GM18517 (cell line): ENCODE measurements at regions not wholly inside any gene's neighbourhood (a gene's known extent, or its start where the extent isn't known, plus 50 kb on each side); places are given as distances from the start of the nearest gene placed in this dataset.
"Not testable (repeated sequence)": the region's sequence is repeated elsewhere in the genome, so short reads cannot be mapped to it uniquely, and the experiment has no call there.

Source experiments
- ATAC-seq: cut with Tn5 transposase; IDR thresholded peaks from one replicate; pipeline ENCODE4 v1.9.1; 2021; ENCODE audit warnings: mild to moderate bottlenecking, moderate library complexity; ENCODE audit not compliant: unreplicated experiment

DNA sequence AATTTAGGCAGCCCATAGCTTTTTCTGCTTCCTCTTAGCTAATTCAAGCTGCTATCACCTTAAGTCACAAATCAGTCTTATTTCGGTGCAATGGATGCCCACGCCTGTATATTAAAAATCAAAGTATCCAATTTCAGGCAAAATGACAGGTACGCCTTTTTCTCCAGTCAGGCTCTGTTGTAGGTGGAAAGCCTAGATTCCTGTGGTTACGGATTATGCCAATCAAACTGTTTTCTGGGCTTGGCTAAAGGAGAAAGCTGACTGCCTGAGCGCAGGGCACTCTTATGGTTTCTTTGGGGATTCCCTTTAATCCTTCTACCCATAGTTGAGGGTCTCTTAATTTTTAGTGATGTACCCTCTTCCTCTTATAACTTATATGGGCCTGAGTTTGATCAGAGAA lies 550.5 kb downstream of the PDHA2 start:
- ATAC-seq, result no peak

DNA sequence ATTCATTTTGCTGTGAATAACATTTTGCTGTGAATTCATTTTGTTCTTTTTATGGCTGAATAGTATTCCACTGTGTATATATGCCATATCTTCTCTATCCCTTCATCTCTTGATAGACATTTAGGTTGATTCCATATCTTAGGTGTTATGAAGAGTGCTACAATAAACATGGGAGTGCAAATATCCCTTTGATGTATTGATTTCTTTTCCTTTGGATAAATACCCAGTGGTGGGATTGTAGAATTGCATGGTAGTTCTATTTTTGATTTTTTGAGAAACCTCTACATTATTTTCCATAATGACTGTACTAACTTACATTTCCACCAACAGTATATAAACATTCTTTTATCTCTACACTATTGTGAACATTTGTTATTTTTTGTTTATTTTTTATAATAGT lies 555.9 kb downstream of the PDHA2 start:
- no peak for ATAC-seq

DNA sequence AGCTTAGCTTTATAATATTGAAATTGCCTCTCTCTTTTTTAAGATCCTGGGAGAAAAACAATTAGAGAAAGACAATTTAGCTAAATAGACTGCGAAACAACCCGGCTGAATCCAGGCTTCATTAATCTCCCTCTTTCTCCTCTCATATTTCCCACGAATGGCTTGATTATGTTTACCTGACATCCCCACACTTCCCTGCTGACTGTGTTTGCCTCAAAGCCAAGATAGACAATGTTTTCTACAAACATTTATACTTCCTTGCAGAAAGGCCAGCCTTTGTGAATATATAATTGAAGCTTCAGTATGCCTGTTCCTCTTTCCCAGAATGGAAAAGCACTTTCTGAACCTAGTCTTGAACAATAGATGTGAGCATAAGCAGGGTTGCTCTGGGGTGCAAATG lies 566.8 kb downstream of the PDHA2 start:
- no peak for ATAC-seq

DNA sequence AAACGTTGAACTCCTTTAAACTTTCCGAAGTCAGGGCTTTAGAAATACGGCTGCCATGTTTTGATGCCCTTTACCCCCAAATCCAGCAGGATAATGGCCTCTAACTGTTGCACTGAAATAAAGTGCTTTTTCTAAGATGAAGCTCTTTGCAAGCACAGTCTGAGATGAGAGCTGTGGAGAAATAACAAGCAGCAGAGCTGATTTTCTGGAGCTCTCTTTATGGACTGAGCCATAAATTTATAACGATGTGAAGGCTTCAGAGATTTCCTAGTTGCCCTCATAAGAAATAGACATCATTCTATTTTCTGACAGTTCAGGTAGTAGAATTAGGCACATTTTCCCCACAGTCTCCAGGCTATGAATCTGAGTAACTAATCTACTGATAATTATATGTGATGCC lies 567.3 kb downstream of the PDHA2 start:
- no peak for ATAC-seq

DNA sequence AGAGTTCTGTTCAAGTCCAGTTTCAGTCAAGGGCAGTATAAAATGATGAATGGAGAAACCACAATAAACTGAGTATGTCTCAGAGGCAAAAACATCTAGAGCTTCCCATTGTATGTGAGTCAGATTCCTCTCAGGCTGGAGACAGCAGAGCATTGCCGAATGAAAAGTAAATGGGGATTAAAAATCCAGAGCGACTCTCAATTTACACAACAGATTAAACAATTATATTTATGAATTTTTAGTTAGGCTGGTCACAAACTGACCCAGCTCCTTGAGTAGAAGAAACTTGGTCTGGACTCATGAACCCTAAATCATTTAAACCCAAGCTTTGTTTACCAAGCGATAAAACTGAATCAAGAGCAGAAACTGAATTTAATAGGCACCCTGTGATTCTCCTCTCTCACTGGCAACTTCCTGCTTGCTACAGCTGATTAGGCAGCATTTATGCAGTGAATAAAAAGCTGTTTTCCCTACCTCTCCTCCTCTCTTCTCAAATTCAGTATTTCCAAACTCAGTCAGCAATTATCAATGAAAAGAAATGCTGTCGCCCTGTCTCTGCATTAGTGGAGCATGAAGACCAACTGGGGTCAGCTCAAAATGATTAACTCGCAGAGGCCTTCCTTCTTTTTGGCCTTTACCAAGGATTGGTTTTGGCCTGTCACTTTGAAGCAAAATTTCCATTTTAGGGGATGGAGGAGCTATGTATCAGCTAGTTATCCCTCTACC lies 568.0 kb downstream of the PDHA2 start:
- ATAC-seq, result no peak

DNA sequence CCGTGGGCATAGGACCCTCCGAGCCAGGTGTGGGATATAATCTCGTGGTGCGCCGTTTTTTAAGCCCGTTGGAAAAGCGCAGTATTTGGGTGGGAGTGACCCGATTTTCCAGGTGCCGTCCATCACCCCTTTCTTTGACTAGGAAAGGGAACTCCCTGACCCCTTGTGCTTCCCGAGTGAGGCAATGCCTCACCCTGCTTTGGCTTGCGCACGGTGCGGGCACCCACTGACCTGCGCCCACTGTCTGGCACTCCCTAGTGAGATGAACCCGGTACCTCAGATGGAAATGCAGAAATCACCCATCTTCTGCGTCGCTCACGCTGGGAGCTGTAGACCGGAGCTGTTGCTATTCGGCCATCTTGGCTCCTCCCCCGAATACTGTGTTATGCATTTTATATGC lies 575.0 kb downstream of the PDHA2 start:
- ATAC-seq, result not testable (repeated sequence)

DNA sequence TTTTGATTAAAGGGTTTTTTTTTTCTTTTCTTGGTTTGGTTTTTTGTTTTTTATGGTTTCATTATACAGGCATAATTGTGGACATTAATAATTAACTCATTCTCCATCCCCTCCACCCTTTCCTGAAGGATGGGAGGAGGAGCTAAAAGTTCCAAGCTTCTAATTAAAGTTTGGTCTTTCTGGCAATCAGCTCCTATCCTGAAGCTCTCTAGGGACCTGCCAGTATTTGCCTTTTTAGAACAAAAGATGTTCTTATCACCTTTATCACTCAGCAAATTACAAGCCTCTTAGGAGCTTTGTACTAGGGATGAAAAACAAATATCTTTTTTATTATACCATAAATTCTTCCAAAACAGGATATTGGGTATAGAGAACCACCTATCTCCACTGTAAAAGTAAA lies 589.8 kb downstream of the PDHA2 start:
- no peak for ATAC-seq

DNA sequence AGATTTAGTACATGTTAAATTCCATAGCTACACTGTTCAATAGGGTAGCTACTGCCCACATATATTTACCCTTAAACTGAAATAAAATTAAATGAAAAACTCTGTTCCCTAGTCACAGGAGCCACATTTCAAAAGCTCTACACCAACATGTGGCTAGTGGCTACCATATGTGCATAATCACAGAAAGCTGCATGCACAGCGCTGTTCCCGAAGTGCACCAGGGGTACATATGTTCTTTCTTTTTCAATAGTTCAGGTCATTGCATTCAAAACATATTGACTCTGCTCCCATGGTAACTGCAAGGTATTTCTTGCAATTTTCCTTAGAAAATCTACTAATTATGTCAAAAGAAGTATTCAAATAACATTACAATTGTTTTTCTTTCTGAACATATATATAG lies 591.2 kb downstream of the PDHA2 start:
- ATAC-seq, result no peak

DNA sequence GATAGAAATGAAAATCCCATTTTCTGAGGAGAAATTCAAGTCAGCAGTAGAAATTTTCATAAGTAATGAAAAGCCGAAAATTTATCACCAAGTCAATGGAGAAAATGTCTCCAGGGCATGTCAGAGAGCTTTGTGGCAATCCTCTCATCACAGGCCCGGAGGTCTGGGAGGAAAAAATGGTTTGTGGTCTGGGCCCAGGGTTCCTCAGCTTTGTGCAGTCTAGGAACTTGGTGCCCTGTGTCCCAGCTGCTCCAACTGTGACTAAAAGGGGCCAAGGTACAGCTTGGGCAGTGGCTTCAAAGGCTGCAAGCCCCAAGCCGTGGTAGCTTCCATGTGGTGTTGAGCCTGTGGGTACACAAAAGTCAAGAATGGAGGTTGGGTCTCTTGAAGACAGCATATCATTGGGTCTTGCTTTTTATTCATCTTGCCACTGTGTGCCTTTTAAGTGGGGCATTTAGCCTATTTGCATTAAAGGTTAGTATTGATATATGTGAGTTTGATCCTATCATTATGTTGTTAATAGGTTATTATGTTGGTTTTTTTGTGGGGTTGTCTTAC lies 608.5 kb downstream of the PDHA2 start:
- ATAC-seq, result no peak

DNA sequence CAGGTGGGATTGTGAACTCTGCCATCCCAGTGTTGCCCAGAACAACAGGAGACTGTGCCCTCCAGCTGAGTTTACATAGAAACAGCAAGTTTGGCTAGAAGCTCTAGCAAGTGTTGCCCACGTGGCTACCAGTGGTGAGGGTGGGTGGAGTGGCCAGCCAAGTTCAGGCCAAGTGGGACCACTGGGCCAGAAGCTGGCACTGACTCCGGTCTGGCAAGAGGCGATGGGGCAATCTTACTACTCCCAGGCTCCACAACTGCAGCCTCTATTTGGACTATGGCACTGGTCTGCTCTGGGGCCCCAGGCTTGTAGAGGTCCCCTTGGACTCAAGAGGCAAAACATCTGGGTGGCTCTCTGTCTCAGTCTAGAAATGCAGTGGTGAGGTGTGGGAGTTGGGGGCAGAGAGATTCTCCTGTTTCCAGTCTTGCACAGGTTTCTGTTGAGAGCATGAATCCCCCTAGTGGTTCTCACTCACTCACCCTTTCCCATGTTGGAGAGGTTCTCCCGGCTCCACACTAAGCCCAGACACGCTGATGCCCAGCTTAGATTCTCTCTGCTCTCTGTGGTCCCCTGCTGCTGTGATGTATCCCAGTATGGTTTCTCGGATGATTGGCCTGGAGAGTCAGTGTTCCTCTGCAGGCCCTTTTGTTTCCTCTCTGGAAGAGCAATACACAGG lies 615.3 kb downstream of the PDHA2 start:
- no peak for ATAC-seq

DNA sequence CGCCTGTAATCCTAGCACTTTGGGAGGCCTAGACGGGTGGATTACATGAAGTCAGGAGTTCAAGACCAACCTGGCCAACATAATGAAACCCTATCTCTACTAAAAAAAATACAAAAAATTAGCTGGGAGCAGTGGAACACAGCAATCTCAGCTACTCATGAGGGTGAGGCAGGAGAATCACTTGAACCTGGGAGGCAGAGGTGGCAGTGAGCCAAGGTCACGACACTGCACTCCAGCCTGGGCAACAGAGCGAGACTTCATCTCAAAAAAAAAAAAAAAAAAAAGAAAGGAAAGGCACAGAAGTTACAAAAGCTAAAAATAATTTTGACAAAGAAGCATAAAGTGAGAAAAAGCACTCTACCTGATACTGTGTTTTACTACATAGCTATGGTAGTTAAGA lies 618.1 kb downstream of the PDHA2 start:
- not testable (repeated sequence) for ATAC-seq

DNA sequence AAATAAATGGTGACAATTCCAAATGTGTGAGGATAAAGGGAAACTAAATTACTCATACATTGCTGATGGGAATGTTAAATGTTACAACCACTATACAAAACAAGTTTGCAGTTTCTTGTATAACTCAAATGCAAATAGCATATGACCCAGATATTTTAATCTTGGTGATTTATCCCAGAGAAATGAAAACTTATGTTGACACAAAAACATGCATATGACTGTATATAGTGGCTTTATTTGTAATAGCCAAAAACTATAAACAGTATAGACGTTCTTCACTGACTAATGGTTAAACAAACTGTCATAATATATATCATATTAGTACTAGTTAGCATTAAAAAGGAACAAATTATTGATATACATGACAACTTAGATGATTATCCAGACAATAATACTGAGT lies 619.2 kb downstream of the PDHA2 start:
- no peak for ATAC-seq

DNA sequence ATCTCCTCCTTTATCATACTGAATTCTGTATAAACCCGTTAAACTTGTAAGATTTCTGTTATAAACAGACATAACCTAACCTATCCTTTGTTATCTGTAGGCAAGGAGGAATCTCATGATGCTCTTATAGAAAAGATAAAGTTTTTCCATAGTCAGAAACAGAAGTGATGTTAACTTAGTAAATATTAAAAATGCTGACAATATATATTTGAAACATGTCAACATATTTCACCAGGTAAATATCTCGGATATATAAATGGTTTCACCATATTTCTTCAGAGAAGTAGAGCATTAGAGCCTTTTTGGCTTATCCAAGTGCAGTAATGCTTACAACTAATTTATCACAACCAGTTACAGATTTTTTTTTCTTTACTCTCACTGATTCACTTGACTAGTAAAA lies 625.9 kb downstream of the PDHA2 start:
- ATAC-seq, result no peak

DNA sequence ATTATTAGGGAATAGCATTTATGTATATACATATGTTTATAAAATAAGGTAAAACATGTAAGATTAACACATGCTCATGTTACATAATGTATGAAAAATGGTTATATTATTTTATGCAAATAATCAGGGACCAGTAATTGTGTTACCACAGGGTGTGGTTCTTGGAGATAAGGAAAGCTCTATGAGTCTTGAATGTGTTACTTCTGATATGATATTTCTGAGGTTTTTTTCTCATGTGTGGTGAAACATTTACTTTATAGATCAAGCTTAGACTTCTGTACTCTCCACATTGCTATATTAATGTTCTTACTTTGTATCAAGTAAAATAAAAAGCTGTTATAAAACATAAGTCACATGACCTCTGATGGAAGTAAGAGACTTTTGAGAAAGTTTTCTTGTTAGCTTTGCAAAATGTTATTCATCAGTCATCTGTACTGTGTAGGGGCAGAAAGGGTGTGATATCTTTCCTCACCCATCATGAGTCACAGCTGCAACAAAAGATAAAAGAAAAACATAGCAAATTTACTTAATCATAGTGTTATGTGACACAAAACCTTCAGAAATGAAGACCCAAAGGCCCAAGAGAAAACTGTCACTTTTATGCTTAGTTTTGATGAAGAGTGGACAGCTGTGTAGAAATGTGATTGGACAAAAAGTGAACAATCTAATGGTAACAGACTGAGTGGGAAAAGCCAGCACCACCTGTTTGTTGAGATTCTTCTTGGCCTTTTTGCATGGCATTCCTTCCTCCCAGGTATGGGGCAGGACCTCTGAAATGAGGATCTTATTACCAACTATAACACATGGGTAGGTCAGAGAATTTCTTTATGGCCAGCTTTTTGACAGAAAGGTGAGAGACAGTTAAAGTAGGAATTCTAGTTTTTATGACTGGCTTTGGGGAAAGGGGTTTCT lies 632.3 kb downstream of the PDHA2 start:
- no peak for ATAC-seq

DNA sequence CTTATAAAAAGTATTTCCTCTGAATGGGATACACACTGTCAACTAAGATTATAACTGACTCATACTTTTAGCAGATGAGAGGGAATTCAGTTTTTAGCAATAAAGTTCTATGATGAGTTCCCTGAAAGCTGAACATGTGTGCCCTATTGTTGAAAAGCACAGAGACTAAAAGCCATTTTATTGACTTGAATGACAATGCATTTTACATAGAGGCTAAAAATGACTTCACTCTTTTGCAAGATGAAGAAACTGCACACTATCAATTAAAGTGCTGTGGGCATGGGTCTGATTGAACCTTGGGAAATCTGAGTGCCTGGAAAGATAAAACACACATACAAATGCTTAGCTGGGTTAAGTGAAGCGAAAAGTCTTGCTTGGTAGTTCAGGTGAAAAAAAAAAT lies 633.4 kb downstream of the PDHA2 start:
- ATAC-seq, result no peak

DNA sequence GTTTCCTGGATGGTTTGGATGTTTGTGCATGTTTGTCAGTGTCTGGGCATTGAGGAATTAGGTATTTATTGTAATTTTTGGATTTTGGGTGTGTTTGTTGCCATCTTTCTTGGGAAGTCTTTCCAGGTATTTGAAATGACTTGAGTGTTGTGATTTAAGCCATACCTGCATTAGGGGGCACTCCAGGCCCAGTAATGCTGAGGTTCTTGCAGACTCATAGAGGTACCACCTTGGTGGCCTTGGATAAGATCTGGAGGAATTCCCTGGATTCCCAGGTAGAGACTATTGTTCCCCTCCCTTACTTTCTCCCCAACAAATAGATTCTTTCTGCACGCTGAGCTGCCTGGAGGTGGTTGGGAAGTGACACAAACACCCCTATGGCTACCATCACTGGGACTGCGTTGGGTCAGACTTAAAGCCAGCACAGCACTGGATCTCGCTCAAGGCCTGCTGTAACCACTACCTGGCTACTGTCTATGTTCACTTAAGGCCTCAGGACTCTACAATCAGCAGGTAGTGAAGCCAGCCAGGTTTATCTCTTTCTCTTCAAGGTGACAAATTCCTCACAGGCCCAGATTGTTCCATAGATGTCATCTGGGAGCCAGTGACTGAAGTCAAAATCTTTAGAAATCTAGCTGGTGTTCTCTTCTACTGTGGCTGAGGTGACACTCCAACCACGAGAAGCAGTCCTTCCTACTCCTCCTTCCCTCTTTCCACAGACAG lies 643.6 kb downstream of the PDHA2 start:
- no peak for ATAC-seq

DNA sequence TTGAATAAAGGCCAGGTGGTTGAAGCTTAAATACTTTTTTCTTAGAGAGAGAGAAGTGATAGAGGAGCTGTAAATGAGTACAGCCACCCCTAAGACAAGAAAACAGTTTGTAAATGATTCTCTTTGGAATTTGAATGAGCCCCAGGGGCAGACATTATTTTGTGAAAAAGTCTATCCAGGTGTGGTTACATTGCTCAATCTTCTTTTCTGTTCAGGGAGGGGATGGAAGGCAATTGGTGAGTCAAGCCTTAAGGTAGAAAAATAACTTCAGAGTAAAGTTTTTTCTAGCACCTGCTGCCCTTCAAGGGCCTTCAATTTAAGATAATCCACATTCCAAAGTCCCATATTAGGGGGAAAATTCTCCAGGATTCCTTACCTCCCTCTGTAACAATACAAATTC lies 646.7 kb downstream of the PDHA2 start:
- no peak for ATAC-seq

DNA sequence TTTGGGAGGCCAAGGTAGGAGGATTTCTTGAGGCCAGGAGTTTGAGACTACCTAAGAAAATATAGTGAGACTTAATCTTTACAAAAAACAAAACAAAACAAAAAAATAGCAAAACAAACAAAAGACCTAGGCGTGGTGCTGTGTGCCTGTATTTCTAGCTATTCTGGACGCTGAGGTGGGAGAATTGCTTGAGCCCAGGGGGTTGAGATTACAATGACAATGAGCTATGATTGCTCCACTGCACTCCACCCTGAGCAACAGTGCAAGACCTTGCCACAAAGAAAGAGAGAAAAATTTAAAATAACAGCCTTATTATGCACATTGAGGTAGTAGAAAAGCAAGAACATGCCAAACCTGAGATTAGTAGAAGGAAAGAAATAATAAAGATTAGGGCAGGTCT lies 657.7 kb downstream of the PDHA2 start:
- no peak for ATAC-seq

DNA sequence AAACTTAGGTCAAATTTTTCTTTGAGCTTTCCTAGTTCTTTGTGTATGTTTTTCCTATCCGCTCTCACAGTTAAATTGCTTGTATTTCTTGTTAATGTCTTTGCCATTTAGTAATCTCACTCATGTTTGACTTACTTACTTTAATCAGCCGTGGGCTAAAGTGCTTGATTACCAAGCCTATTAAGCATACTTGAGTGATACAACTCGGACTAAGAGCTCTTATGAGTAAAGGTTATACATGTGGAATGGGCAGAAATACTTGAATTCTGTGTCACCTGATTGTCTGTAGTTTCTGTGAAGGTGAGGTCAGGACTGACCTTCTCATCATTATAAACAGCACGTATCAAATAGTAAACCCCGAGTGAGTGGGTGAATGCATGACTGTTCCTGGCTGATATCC lies 664.5 kb downstream of the PDHA2 start:
- no peak for ATAC-seq

DNA sequence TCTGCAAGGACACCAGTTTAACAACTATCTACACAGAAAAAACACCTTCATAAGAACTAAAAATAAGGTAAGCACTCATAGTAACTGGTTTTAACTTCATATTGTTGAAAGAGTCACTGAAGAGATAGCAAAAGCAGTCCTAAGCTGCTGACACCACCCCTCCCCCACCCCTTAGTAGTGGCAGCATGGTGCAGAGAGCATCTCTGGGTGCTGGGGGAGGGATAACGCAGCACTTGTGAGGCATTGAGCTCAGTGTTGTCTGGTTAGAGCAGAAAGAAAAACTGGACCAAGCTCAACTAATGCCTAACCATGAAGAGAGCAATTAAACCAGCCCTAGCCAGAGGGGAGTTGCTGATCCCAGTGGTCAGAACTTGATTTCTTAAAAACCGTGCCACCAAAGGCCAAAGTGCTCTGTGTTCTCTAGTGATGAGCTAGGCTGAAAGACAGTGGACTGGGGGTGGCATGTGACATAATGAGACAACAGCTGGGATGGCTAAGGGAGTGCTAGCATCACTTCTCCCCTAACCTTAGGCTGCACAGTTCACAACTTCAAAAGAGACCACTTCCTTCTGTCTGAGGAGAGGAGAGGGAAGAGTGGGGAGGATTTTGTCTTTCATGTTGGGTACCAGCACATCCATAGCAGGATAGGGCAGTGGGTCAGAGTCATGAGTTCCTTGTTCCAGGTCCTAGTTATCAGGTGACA lies 669.3 kb downstream of the PDHA2 start:
- ATAC-seq, result no peak
